Colonic mucosa (tissue), 4 donors: ENCODE measurements at regions not wholly inside any gene's neighbourhood (a gene's known extent, or its start where the extent isn't known, plus 50 kb on each side); places are given as distances from the start of the nearest gene placed in this dataset.

Experiments used
- DNase-seq: peaks from one replicate; pipeline ENCODE4 v3.0.0-alpha.2; 2020
- H3K27ac ChIP-seq: fragments of 200-600 bp; one replicate; pipeline ENCODE4 v1.8.0; 2021
- H3K27me3 ChIP-seq: fragments of 200-600 bp; one replicate; pipeline ENCODE4 v1.8.0; 2021
- H3K36me3 ChIP-seq: fragments of 200-600 bp; one replicate; pipeline ENCODE4 v1.8.0; 2021
- H3K4me1 ChIP-seq: fragments of 200-600 bp; one replicate; pipeline ENCODE4 v1.8.0; 2021; ENCODE audit warnings: mild to moderate bottlenecking
- H3K4me3 ChIP-seq: fragments of 200-600 bp; one replicate; pipeline ENCODE4 v1.8.0; 2021
- H3K9ac ChIP-seq, 2 donors: one replicate each; pipeline ENCODE4 v1.7.0; 2013; ENCODE audit warnings: control low read depth in 2 of 2, low read depth in 2 of 2, low read length in 2 of 2
- H3K9me3 ChIP-seq: fragments of 200-600 bp; one replicate; pipeline ENCODE4 v1.8.0; 2021
- intact Hi-C: fragments of 100-400 bp; cut with DNase I; formaldehyde crosslinking; loops from one replicate; pipeline ENCODE4 v1.14.1; 2022
- TF ChIP-seq, protein P1 (sequence below): fragments of 200-600 bp; IDR thresholded peaks from one replicate; pipeline ENCODE4 v1.8.0; 2022; ENCODE audit warnings: antibody characterized with exemption, mild to moderate bottlenecking
- donor health status: healthy.
- donor health status: DM: no; HTN: no; CAD: no.
- donor health status: DM: no; HTN: no; CAD: no.

DNA sequence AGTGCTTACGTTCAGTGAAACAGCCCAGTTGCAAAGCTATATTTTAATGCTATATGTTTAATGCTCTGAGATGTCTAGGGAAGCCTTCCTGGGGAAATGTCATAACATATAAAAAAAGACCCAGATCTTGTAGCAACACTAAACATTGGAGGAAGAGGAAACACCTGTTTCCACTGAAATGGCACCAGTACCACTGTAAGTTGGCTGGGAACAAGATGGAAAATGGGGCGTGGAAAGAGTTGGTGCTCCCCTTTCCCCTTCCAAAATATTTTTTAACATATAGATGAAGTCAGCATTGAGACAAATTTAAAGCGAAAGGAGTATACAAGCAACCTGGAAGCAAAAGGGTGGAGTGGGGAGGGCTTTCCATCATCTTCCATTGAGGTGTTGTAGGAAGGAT lies 289.9 kb upstream of the COL8A1 start:
- Histone ChIP-seq H3K27ac (no peak overlapping the region), H3K9me3 (no peaks in the 10 kb centered on the region), H3K4me3 (no peak overlapping the region), H3K9ac (no peak overlapping the region), H3K4me1 (no peaks in the 10 kb centered on the region), H3K27me3 (no peaks in the 10 kb centered on the region), H3K36me3 (no peaks in the 10 kb centered on the region)
- no peak for DNase-seq
- intact Hi-C loops: no loop called here
- TF ChIP-seq, protein P1, sequence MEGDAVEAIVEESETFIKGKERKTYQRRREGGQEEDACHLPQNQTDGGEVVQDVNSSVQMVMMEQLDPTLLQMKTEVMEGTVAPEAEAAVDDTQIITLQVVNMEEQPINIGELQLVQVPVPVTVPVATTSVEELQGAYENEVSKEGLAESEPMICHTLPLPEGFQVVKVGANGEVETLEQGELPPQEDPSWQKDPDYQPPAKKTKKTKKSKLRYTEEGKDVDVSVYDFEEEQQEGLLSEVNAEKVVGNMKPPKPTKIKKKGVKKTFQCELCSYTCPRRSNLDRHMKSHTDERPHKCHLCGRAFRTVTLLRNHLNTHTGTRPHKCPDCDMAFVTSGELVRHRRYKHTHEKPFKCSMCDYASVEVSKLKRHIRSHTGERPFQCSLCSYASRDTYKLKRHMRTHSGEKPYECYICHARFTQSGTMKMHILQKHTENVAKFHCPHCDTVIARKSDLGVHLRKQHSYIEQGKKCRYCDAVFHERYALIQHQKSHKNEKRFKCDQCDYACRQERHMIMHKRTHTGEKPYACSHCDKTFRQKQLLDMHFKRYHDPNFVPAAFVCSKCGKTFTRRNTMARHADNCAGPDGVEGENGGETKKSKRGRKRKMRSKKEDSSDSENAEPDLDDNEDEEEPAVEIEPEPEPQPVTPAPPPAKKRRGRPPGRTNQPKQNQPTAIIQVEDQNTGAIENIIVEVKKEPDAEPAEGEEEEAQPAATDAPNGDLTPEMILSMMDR: no peak

DNA sequence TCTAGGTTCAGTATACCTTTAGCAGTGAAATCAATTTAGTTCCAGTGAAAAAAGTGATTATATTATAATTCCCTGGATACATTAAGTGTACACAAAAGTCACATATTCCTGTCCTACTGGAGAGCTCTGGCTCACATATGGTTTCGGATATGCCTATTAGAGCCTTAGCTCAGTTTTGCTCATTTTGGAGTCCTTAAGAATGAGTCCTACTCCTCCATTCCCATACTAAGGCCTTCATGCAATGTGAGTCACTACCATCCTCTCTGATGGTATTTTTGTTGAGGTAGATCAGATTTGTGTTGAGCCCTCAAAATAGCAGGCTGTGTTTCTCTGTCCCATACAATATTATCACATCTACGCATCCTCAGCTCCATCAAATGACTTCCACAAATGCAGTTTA lies 294.2 kb upstream of the COL8A1 start:
- no peak overlapping the region for H3K4me3 ChIP-seq
- no peak overlapping the region for H3K27ac ChIP-seq
- no peak for DNase-seq
- intact Hi-C loops: no loop called here
- H3K9ac ChIP-seq: no peak overlapping the region
- H3K9me3 ChIP-seq: no peaks in the 10 kb centered on the region
- TF ChIP-seq, protein P1: no peak
- no peaks in the 10 kb centered on the region for H3K4me1 ChIP-seq
- no peaks in the 10 kb centered on the region for H3K36me3 ChIP-seq
- H3K27me3 ChIP-seq: no peaks in the 10 kb centered on the region

DNA sequence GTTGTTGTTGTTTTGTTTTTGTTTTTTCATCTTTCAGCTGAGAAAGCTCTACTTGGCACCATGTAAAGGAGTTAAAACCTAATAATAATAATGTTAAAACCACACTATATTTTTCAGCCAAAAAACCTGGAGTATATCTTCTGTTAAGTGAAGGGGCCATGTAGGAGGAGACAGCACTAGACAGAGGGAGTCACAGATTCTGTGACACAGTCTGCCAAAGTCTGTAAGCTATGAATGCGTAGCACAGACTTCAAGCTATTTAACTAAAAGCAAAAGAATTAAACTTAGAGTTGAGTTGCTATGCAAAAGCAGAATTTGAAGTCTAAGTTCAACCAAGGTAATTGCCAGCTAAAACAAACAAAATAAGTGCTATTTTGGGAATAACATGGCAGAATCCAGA lies 296.0 kb upstream of the COL8A1 start:
- no peak overlapping the region for H3K27ac ChIP-seq
- no peaks in the 10 kb centered on the region for H3K27me3 ChIP-seq
- H3K4me3 ChIP-seq: no peak overlapping the region
- H3K9ac ChIP-seq: no peak overlapping the region
- no peaks in the 10 kb centered on the region for H3K9me3 ChIP-seq
- intact Hi-C loops: no loop called here
- no peak for DNase-seq
- H3K36me3 ChIP-seq: no peaks in the 10 kb centered on the region
- no peaks in the 10 kb centered on the region for H3K4me1 ChIP-seq
- TF ChIP-seq, protein P1: no peak

DNA sequence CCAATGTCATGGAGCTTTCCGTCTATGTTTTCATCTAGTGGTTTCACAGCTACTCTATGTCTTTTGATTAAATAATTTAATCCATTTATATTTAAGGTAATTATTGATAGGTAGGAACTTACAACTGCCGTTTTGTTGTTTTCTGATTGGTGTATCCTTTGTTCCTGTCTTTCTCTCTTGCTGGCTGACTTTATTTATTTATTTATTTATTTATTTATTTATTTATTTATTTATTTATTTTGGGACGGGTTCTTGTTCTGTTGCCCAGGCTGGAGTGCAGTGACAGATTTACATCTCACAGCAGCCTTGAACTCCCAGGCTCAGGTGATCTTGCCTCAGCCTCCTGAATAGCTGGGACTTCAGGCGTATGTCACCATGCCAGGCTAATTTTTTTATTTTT lies 299.2 kb upstream of the COL8A1 start:
- H3K4me1 ChIP-seq: no peaks in the 10 kb centered on the region
- TF ChIP-seq, protein P1: no peak
- no peak overlapping the region for H3K4me3 ChIP-seq
- H3K27ac ChIP-seq: no peak overlapping the region
- DNase-seq: no peak
- intact Hi-C loops: no loop called here
- H3K27me3 ChIP-seq: no peaks in the 10 kb centered on the region
- H3K9me3 ChIP-seq: no peaks in the 10 kb centered on the region
- no peaks in the 10 kb centered on the region for H3K36me3 ChIP-seq
- H3K9ac ChIP-seq: no peak overlapping the region

DNA sequence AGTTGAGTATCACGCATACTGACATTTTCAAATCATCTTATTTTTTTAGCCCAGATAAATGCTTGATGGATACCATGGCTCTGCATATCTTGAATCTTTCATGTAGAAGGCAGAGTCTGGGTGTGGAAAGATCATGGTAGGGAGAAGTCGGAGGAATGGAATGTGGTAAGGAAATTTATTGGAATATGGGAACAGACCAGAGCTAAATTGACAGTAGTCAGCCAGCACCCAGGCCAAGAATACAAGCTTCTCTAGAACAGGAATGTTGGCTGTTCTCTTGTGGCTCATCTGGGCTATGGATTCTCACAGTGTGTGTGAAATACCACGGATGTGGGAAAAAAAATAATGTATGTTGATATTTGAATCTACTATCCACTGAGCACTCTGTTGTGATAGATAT lies 305.7 kb upstream of the COL8A1 start:
- TF ChIP-seq, protein P1: no peak
- H3K9ac ChIP-seq: no peak overlapping the region
- no peaks in the 10 kb centered on the region for H3K36me3 ChIP-seq
- no peaks in the 10 kb centered on the region for H3K9me3 ChIP-seq
- no peak overlapping the region for H3K27ac ChIP-seq
- H3K4me1 ChIP-seq: no peaks in the 10 kb centered on the region
- no peak overlapping the region for H3K4me3 ChIP-seq
- no peak for DNase-seq
- H3K27me3 ChIP-seq: no peaks in the 10 kb centered on the region
- intact Hi-C loops: no loop called here

DNA sequence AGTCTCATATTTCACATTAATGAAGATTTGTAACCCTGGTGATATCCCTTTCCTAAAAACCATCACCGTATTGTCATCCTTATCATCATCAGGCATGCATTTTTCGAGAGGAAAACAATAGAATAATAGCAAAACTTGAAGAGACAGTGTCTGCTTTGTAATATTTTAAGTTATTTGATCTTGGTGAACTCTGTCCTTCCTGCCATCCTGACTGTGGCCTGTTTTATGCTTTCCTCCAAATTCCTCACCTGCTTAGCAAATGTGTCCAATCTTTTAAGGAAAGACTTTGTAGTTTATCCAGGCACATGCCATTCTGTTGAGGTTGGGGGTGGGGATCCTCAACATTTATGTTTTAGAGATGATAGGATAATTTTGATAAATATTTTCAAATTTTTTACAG lies 306.1 kb upstream of the COL8A1 start:
- intact Hi-C loops: no loop called here
- no peaks in the 10 kb centered on the region for H3K36me3 ChIP-seq
- TF ChIP-seq, protein P1: no peak

More for the DNA sequence above, 306.1 kb upstream of the COL8A1 start:
- no peak overlapping the region for H3K4me3 ChIP-seq
- no peaks in the 10 kb centered on the region for H3K27me3 ChIP-seq
- no peak for DNase-seq
- no peak overlapping the region for H3K9ac ChIP-seq
- no peak overlapping the region for H3K27ac ChIP-seq
- no peaks in the 10 kb centered on the region for H3K4me1 ChIP-seq
- H3K9me3 ChIP-seq: no peaks in the 10 kb centered on the region
